Epithelial cell of proximal tubule (primary cell): ENCODE measurements at regions not wholly inside any gene's neighbourhood (a gene's known extent, or its start where the extent isn't known, plus 50 kb on each side); places are given as distances from the start of the nearest gene placed in this dataset.

Experiments
- DNase-seq: peaks from one replicate; pipeline ENCODE4 v3.0.0-alpha.2; 2011; ENCODE audit warnings: low read depth
- H3K4me3 ChIP-seq: 2 replicates; pipeline ENCODE4 v1.5.1; 2011; ENCODE audit warnings: low read depth, mild to moderate bottlenecking, low read length
- TF ChIP-seq, protein P1 (sequence below): conservative IDR thresholded peaks from 2 replicates; pipeline ENCODE4 v1.5.1; 2012; ENCODE audit warnings: low read depth, mild to moderate bottlenecking, low read length

DNA sequence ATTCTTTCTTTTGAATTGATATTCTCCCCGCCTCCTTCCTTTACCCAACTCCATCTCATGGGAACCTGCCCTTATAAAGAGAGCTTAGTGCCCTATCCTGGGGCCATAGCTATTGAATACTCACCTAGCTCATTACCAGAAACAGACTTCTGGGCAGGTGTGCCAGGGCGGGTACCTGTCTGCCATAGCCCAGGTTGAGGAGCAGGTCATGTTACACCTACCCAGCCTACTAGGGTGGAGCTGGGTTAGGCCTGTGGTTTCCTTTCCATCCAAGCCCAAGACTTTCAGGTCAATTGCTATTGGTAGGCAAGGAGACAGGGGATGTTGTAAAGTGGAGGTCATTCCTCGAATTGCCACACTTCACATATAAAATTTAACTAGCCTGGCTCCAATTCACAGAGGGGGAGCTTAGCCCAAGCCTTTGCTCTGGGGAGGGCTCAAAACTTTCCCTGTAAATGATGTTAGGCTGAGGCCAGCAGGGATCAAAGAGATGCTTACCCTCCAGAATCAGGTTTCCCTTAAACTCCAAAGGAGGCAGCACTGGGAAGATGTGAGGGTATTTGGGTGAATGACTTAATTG, 87.1 kb upstream of the IPO9 start:
- DNase-seq = no peak
- TF ChIP-seq, protein P1, sequence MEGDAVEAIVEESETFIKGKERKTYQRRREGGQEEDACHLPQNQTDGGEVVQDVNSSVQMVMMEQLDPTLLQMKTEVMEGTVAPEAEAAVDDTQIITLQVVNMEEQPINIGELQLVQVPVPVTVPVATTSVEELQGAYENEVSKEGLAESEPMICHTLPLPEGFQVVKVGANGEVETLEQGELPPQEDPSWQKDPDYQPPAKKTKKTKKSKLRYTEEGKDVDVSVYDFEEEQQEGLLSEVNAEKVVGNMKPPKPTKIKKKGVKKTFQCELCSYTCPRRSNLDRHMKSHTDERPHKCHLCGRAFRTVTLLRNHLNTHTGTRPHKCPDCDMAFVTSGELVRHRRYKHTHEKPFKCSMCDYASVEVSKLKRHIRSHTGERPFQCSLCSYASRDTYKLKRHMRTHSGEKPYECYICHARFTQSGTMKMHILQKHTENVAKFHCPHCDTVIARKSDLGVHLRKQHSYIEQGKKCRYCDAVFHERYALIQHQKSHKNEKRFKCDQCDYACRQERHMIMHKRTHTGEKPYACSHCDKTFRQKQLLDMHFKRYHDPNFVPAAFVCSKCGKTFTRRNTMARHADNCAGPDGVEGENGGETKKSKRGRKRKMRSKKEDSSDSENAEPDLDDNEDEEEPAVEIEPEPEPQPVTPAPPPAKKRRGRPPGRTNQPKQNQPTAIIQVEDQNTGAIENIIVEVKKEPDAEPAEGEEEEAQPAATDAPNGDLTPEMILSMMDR = no peak
- H3K4me3 ChIP-seq = no peak overlapping the region

DNA sequence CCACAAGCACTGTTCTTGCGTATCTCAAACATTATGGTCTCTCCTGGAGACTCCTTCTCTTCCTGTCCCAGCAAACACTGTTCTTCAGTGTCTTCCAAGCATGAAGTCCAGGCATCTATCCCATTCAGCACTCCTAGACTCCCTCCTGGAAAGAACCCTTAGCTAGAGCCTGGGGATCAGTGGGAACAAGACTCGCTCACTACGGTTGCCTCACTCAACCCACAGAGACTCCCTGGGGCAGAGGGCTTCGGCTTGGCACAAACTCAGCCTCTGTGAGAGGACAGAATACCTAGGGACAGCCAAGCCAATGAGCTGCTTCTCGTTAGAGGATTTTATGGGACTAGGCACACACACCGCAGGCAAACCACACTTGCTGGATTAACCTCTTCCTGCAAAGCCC, 86.5 kb upstream of the IPO9 start:
- TF ChIP-seq, protein P1 = no peak
- no peak for DNase-seq
- no peak overlapping the region for H3K4me3 ChIP-seq

DNA sequence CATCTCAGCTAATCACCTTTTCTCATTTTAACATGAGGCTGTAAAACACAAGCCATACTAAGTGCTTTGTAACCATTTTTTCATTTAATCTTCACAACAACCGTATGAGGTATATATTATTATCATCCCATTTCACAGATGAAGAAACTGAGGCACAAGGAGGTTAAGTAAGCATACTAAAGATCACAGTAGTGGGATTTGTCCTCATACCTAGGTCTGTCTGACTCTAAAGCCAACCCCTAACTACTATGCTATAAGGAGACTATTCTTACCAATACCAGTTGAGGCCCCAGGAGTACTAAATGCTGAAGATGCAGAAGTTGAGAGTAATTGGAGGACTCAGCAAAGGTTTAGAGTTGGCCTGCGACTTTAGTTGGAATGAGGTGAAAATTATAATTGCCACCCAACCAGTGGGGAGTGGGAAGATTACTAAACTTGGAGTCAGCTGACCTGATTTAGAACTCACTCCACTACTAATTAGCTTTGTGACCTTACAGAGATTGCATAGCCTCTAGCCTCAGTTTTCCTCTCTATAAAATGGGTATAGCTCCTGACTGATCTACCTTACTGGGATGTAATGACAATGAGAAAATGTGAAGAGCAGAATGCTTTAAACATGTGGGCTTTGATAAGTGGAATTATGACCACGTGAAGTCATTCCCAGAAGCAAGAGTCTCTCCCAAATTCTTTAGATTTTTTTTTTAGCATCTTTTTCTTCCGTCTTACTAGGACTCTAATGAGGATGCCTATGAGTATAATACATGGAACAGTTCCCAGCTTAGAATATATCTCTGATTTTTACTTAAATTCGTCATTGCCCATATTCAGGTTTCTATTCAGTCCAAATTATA, 85.8 kb upstream of the IPO9 start:
- TF ChIP-seq, protein P1 = no peak
- H3K4me3 ChIP-seq = no peak overlapping the region
- DNase-seq = no peak

DNA sequence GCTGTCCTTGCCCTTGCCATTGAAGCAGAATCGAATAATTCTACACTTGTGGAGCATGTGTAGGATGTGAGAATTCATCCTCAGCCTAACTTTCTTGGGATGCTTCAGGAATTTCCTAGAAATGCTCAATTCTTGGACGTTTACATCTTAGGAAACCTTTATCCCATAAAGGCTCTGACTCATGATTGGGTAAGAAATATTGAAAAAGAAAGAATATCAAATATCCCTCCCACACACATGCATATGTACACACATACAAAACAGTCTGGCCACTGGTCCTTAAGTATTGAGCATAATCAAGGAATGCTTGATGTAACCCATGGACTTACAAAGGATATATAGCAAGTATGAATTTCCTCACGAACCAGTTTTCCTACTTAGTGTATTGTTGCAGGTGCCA, 83.9 kb upstream of the IPO9 start:
- no peak for DNase-seq
- TF ChIP-seq, protein P1 = no peak
- H3K4me3 ChIP-seq = no peak overlapping the region

DNA sequence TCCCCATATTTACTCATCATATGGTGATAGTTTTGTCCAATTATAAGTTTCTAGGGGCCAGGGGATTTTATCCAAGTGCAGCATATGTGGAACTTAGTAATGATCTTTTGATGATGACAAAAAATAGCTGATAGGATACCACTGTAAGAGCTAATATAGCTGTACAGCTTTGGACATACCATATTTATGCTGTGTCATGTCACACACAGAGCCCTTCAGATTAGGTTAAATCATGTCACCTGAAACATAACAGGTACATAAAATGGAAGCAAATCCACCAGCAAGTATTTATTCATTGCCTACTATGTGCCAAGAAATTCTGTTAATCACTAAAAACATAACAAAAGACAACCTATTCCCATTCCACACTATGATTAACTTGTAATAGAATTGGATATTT, 82.8 kb upstream of the IPO9 start:
- no peak for DNase-seq
- TF ChIP-seq, protein P1 = no peak
- H3K4me3 ChIP-seq = no peak overlapping the region

DNA sequence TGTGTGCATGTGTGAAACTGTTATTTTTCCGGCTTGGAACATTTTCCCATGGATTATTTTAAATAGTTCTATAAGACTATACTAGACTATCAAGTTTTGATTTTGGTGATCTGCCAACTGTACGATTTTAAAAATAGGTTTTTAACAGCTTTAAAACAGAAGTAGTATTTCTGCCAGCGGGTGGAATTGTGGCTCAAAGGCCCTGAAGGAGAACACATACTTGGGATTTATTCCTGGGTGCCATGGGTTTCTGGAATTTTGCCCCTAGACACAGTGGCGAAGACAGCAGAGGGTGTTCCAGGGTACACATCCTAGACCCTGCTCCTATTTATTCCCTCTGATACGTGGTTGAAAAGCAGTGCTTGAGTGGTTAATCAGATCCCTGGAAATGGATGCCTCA, 81.7 kb upstream of the IPO9 start:
- TF ChIP-seq, protein P1 = no peak
- H3K4me3 ChIP-seq = no peak overlapping the region
- no peak for DNase-seq

DNA sequence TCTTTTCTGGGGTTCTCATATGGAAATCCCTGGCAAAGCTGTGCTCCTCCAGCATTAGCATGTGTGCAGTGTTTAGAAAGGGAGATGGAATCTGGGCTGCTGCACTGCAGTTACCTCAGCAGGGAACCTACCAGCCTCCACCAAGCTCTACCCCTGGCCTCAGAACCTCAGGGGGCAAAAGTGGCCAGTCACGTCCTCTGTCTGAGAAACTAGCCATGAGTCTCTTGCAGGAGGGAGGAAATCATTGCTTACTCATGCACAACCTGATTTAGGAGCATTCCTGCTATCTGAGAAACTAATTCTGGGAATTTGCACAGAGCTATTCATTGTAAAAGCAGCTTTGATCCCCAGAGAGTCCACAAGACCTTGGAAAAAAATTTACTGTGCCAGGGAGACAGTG, 80.6 kb upstream of the IPO9 start:
- TF ChIP-seq, protein P1 = no peak
- H3K4me3 ChIP-seq = no peak overlapping the region
- peak; percentile 39 for DNase-seq
